Testis (tissue), 2 donors: ENCODE measurements at regions not wholly inside any gene's neighbourhood (a gene's known extent, or its start where the extent isn't known, plus 50 kb on each side); places are given as distances from the start of the nearest gene placed in this dataset.

Source experiments
- POLR2A ChIP-seq: fragments of 450-650 bp; IDR thresholded peaks from one replicate; pipeline ENCODE4 v1.6.1; 2017; ENCODE audit warnings: antibody characterized with exemption, mild to moderate bottlenecking, moderate library complexity
- TF ChIP-seq, protein P1 (sequence below), 3 experiments: fragments of 450-650 bp in 2 of 3; fragments of 200-600 bp in 1 of 3; sonication (generic) in 1 of 3; IDR thresholded peaks; one replicate each; pipeline ENCODE4 v1.5.1; 2016 to 2019; ENCODE audit warnings: antibody characterized with exemption in 3 of 3, mild to moderate bottlenecking in 2 of 3, moderate library complexity in 1 of 3

DNA sequence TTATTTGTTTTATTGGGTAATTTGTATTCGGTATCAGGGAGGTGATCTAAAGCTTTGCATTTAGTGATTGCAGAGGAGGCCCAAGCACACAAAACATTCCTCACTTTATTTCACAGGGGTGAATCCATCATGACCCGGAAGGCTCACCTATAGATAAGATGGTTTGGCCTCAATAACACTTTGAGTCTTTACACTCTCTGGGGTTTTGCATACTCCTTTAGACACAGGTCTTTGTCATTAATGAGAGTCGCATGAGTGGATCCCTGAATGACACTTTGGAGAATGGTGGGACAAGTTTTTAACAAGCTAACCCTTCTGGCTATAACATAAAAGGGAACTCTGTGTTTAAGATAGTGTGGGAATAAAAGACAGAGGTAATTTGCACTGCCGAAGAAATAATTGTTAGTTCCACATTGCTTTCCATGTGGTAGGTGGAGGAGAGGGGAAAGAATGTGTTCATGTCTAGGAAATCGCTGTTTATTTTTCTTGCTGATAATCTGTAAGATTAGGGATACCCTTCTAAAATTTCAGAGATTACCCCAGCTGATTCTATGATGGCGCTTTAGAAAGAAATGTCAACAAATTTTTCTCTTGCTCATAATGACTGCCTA, 455.8 kb downstream of the TFEC start:
- TF ChIP-seq POLR2A, result no peak
- TF ChIP-seq, protein P1, sequence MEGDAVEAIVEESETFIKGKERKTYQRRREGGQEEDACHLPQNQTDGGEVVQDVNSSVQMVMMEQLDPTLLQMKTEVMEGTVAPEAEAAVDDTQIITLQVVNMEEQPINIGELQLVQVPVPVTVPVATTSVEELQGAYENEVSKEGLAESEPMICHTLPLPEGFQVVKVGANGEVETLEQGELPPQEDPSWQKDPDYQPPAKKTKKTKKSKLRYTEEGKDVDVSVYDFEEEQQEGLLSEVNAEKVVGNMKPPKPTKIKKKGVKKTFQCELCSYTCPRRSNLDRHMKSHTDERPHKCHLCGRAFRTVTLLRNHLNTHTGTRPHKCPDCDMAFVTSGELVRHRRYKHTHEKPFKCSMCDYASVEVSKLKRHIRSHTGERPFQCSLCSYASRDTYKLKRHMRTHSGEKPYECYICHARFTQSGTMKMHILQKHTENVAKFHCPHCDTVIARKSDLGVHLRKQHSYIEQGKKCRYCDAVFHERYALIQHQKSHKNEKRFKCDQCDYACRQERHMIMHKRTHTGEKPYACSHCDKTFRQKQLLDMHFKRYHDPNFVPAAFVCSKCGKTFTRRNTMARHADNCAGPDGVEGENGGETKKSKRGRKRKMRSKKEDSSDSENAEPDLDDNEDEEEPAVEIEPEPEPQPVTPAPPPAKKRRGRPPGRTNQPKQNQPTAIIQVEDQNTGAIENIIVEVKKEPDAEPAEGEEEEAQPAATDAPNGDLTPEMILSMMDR (IDR thresholded peaks at IDR 0.05), result no peak
